Lung (tissue), 11 donors: ENCODE measurements at regions not wholly inside any gene's neighbourhood (a gene's known extent, or its start where the extent isn't known, plus 50 kb on each side); places are given as distances from the start of the nearest gene placed in this dataset.

Experiments used
- ATAC-seq: fragments of 200-7000 bp; cut with Tn5 transposase; one replicate; pipeline ENCODE4 v1.9.1; 2020; ENCODE audit warnings: moderate number of reproducible peaks; ENCODE audit not compliant: insufficient read depth, low FRiP score
- DNase-seq, 3 donors: peaks; one replicate each; pipeline ENCODE4 v3.0.0-alpha.2; 2013 to 2017
- H3K27ac ChIP-seq, 2 donors: one replicate each; pipeline ENCODE4 v1.5.1; 2013; ENCODE audit warnings: mild to moderate bottlenecking in 2 of 2, moderate library complexity in 2 of 2, control low read depth in 1 of 2, inconsistent platforms in 1 of 2, low read depth in 1 of 2, low read length in 1 of 2
- H3K27me3 ChIP-seq, 3 donors: one replicate each; pipeline ENCODE4 v1.5.1; 2013; ENCODE audit warnings: low read length in 2 of 3; ENCODE audit not compliant: control insufficient read depth in 3 of 3, insufficient read depth in 3 of 3
- H3K36me3 ChIP-seq, 4 donors: one replicate each; pipeline ENCODE4 v1.5.1; 2013; ENCODE audit warnings: low read length in 4 of 4, mild to moderate bottlenecking in 1 of 4, moderate library complexity in 1 of 4; ENCODE audit not compliant: control insufficient read depth in 4 of 4, insufficient read depth in 4 of 4
- H3K4me1 ChIP-seq, 5 donors: one replicate each; pipeline ENCODE4 v1.5.1; 2013; ENCODE audit warnings: low read length in 5 of 5, mild to moderate bottlenecking in 2 of 5, moderate library complexity in 1 of 5; ENCODE audit not compliant: control insufficient read depth in 5 of 5, insufficient read depth in 5 of 5
- H3K4me3 ChIP-seq: one replicate; pipeline ENCODE4 v1.5.1; 2013; ENCODE audit warnings: mild to moderate bottlenecking, control low read depth, moderate library complexity
- H3K9ac ChIP-seq, 2 donors: one replicate each; pipeline ENCODE4 v1.5.1; 2013; ENCODE audit warnings: low read length in 2 of 2, control low read depth in 1 of 2; ENCODE audit not compliant: insufficient read depth in 1 of 2
- H3K9me3 ChIP-seq, 4 donors: one replicate each; pipeline ENCODE4 v1.5.1; 2013; ENCODE audit warnings: low read length in 3 of 4, mild to moderate bottlenecking in 1 of 4, moderate library complexity in 1 of 4; ENCODE audit not compliant: control insufficient read depth in 4 of 4, insufficient read depth in 3 of 4
- WGBS, 2 donors: extraction: QIAGEN DNeasy Blood & Tissue Kit; methylation state at CpG; one replicate each; pipeline ENCODE4 v1.1.7; 2013; 5-methylcytosine and 5-hydroxymethylcytosine counted together
- TF ChIP-seq, protein P1 (sequence below): IDR thresholded peaks from 2 replicates; pipeline ENCODE4 v1.5.1; 2012; ENCODE audit warnings: mild to moderate bottlenecking; ENCODE audit errors: control extremely low read depth, extremely low read depth
- donor health status: control.
- donor health status: control.
- donor health status: Bipolar disorder and iron deficiency.
- donor health status: healthy.
- donor health status: DM: yes; HTN: yes; CAD: no.

DNA sequence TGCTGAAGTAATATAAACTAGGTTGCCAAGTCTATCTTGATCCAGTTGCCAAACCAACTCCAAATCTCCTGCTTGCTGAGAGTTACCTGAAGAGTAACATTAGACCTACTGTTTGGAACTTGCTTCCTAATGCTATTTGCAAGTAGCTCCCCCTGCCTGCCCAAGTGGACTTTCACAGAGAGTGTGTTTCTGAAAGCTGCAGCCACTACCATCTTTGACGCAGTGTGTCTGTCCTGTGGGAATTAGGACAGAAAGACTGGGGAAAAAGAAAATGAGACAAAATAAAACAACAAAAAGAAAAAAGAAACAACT, 195.0 kb upstream of the HS3ST1 start:
- Histone ChIP-seq H3K27ac (no peak overlapping the region), H3K9me3 (no peaks in the 10 kb centered on the region), H3K4me1 (peaks cover 0 to 19% (median 1%) of the 10 kb centered on the region in 5 donors), H3K36me3 (no peaks in the 10 kb centered on the region), H3K27me3 (no peaks in the 10 kb centered on the region), H3K9ac (no peak overlapping the region), H3K4me3 (no peak overlapping the region)
- DNase-seq: peak in 1 of 3 donors; percentile 47
- 65 to 90% methylated on average over 1 of the region's 1 CpG for WGBS, 2 donors
- TF ChIP-seq, protein P1, sequence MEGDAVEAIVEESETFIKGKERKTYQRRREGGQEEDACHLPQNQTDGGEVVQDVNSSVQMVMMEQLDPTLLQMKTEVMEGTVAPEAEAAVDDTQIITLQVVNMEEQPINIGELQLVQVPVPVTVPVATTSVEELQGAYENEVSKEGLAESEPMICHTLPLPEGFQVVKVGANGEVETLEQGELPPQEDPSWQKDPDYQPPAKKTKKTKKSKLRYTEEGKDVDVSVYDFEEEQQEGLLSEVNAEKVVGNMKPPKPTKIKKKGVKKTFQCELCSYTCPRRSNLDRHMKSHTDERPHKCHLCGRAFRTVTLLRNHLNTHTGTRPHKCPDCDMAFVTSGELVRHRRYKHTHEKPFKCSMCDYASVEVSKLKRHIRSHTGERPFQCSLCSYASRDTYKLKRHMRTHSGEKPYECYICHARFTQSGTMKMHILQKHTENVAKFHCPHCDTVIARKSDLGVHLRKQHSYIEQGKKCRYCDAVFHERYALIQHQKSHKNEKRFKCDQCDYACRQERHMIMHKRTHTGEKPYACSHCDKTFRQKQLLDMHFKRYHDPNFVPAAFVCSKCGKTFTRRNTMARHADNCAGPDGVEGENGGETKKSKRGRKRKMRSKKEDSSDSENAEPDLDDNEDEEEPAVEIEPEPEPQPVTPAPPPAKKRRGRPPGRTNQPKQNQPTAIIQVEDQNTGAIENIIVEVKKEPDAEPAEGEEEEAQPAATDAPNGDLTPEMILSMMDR: no peak
- ATAC-seq: no peak

DNA sequence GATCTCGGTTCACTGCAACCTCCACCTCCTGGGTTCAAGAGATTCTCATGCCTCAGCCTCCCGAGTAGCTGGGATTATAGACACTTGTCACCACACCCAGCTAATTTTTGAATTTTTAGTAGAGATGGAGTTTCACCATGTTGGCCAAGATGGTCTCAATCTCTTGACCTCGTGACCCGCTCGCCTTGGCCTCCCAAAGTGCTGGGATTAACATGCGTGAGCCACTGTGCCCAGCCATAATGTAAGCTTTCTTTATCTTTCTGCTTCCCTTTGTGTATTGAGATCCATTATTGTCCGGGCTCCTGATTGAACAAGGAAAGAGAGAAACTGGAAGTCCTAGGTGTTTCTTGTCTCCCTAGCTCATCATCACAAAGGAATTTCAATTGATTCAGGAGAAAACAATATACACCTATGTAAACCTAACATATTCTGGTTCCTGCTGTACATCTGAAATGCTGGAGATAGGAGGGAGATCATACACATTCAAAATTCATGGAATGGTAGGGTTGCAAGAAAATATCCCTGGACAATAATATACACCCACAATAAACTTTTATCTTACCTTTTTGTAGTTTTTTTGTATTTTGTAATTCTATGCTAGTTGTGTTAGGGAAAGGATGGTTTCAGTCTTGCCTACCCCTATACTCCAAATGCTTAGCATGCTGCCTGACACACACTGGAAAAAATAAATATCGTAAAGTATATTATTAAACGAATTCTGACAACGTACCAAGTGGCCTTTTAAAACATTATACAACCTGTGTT, 194.4 kb upstream of the HS3ST1 start:
- ATAC-seq (no peak), DNase-seq (no peak)
- TF ChIP-seq, protein P1: no peak
- Histone ChIP-seq H3K27ac (no peak overlapping the region), H3K9ac (no peak overlapping the region), H3K36me3 (no peaks in the 10 kb centered on the region), H3K4me3 (no peak overlapping the region), H3K27me3 (no peaks in the 10 kb centered on the region), H3K9me3 (no peaks in the 10 kb centered on the region), H3K4me1 (peaks cover 0 to 20% (median 2%) of the 10 kb centered on the region in 5 donors)
- WGBS, 2 donors: 89 to 91% methylated on average over 10 of the region's 10 CpGs

DNA sequence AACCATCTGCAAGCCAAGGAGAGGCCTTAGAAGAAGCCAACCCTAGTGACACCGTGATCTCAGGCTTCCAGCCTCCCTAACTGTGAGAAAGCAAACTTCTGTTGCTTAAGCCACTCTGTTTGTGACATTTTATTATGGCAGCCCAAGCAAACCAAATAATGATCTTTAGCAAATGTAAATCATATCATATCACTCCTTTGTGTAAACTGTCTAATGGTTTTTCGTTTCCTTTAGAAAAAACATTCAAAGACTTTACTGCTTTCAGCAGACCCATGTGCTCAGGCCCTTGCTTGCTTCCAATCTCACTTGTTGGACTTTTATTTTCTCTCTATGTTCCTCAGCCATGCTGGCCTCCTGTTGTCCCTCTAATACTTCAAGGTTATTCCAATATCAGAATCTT, 192.2 kb upstream of the HS3ST1 start:
- peaks cover 0 to 20% (median 2%) of the 10 kb centered on the region in 5 donors for H3K4me1 ChIP-seq
- H3K27ac ChIP-seq: no peak overlapping the region
- H3K36me3 ChIP-seq: no peaks in the 10 kb centered on the region
- 69 to 79% methylated on average over 2 of the region's 2 CpGs for WGBS, 2 donors
- ATAC-seq: no peak
- no peak overlapping the region for H3K9ac ChIP-seq
- no peak overlapping the region for H3K4me3 ChIP-seq
- peak; percentile 43 to 91 (median 84) for DNase-seq
- no peaks in the 10 kb centered on the region for H3K27me3 ChIP-seq
- TF ChIP-seq, protein P1: no peak
- H3K9me3 ChIP-seq: no peaks in the 10 kb centered on the region
